T-helper 22 cell (primary cell): ENCODE measurements at regions not wholly inside any gene's neighbourhood (a gene's known extent, or its start where the extent isn't known, plus 50 kb on each side); places are given as distances from the start of the nearest gene placed in this dataset.

Experiments used
- DNase-seq: peaks from one replicate; pipeline ENCODE4 v3.0.0-alpha.2; 2020; ENCODE audit warnings: low read depth

DNA sequence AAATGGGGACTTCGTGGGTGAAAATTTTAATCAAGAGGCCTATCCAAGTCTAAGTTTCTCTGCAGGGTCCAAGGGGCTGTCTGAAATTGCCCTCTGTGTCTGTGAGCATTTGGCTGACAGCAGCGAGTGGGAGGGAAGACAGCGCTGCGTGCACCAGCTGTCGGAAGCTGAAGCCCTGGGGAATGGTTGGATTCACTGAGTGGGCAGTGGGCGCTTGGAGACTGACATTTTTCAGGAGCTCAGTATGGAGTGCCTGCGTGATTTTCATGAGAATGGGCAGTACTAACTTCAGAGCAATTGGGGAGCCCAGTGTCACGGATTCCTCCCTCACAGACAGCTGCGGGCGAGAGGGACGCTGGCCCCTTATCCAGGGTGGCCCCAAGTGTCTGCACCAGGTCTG is 388.8 kb upstream of the B3GAT1 start:
- DNase-seq = no peak

- DNase-seq = no peak
Observed at GRCh38 chr11:134800130-134800529, 388.1 kb upstream of the B3GAT1 start.

DNA sequence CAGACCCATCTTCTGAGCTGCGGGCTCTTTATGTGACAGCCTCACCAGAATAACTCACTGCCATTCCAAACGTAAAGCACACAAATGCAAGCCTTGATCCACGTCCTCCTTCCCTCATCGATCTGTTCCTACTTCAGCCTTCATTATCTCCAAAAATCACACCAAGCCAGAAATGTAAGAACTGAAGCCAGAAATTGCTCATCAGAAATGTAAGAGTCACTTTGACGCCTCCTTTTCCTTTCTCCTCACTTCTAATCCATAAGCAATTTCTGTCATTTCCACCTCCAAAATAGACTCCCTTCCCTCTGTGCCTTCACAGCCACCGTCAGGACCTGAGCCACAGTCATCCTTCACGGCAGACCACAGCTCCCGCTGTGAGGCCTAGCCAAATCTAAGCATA is 387.3 kb upstream of the B3GAT1 start:
- no peak for DNase-seq

DNA sequence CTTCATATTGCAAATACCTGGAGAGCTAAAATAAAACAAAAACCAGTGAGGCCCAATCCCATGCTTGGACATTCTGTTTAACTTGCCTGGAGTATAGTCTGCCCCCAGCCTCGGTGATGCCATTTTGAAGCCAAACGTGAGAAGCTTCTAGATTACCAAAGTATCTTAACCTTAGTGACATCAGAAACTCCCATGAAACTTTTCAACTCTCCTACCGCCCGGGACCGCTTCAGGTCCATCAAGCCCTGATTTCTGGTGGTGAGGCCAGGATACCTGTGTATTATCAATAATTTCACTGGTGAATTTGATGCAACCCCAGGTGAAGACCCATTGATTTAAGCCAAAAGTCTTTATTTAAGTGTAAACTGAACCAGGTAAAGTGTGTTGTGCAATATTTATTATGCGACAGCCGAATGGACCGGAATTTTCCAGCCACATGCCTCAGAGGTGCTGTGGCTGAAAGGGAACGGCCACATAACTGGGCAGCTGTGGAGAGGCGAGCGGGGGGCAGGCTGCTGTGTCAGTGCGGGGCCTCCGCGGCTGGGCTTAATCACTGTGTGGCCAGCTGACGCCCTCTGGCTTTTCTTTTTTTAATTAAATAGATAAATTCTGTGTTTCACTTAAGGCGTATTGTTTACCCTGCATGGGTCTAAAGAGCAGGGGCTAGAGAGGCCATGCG is 385.5 kb upstream of the B3GAT1 start:
- DNase-seq = no peak

GRCh38 chr11:134795017-134795416 is 383.0 kb upstream of the B3GAT1 start:
- no peak for DNase-seq

- DNase-seq = no peak
Observed at GRCh38 chr11:134794192-134794591, 382.1 kb upstream of the B3GAT1 start.

GRCh38 chr11:134792677-134793076 is 380.6 kb upstream of the B3GAT1 start:
- no peak for DNase-seq

GRCh38 chr11:134792044-134792443 is 380.0 kb upstream of the B3GAT1 start:
- DNase-seq = no peak

- DNase-seq = no peak
Observed at GRCh38 chr11:134791102-134791501, 379.1 kb upstream of the B3GAT1 start.

DNA sequence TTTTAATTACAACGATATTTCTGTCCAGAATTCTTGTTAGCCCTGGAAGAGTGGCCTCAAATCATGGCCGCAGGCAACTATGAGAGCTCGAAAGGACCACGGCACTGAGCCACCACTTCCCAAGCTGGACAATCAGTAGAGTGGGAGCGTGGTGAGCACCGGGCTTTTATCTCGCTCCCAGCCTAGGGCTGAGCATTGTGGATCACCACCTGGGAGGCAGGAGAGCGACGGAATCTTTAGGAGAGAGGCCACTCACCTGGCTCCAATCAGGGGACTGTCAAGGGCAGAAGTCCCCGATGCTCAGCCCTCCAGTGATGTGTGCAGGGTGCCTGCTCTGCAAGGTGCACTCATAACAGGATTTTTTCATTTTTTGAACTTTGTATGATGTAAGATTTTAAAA is 377.1 kb upstream of the B3GAT1 start:
- DNase-seq = no peak

DNA sequence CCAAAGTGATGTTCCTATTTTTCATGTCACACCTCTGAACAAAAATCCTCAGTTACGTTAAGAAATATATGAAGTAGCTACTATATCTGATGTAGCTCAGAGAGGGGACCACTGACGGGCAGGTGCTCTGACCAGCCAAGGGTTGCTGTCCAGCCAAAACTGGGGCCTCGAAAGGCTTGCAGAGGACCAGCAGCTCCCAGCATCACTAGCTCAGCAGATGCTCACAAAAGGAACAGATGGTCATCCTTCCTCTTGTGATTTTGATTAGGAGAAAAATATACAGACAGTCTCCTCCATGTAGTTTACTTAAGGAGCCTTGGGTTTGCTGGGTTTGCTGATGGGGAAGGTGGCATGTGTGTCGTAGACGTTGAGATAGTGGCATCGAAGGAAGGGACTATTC is 374.6 kb upstream of the B3GAT1 start:
- DNase-seq = no peak

DNA sequence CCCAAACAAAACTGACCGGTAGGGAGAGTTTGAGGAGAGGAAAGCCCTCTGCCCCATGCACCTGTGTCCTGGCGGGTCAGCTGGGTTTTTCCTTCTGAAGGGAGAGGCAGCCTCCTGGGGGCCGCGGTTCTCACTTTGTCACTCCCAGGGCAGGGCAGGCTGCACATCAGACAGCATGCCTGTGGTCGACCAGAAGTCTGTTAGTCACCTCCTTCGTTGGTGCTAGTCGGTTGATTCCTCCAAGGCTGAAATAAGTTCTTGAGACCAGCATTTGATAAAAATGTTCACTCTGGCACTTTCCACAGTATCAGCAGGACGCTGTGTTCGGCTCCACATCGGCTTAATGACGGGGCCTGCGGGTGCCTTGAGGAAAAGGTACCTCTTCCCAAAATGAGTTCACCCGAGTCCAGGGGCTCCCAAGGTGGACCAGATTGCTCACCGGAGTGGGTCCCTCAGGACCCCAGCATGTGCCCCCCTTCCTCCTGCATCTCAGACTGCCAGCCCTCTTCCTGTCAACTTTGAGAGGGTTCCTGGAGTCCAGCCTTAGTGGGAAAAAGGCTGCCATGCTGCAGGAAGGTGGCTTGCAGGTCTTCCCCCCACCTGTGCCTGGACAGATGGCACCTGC is 373.7 kb upstream of the B3GAT1 start:
- no peak for DNase-seq

- DNase-seq = no peak
Observed at GRCh38 chr11:134785059-134785458, 373.0 kb upstream of the B3GAT1 start.

DNA sequence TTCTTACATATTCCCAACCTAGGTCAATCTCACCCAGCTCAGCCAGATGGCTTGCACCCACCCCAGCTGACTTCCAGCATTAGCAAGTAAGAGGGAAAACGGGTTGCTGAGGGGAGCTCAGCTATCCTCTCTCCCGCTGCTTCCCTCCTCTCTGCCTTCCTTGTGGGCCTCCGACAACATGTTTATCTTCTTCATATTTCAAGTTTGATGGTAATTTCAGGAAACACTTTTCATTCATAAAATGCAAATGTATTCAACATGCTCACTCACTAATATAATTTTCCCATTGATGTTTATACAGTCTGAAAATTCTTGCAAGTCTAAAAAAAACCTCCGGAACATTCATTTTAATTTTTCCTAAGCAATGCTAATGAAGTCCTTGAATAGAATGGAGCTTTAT is 372.5 kb upstream of the B3GAT1 start:
- no peak for DNase-seq

- DNase-seq = no peak
Observed at GRCh38 chr11:134784046-134784445, 372.0 kb upstream of the B3GAT1 start.

DNA sequence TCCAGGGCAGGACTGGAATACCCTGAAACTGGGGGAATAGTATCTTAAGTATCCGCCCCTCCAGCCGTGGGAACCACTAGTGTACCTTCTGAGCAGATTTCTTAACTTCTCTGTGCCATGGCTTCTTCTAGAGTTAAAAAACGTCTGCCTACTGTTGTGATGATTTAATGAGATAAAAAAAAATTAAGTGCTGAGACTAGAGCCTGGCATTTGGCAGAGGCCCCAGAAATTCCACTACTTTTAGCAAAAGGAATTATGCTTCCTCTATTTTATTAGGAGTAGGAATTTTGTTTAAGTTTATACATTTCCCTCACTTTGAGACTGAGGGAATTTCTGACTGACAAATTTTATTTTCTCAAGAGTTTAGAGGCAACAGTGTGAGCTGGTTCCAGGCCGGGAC is 371.2 kb upstream of the B3GAT1 start:
- DNase-seq = no peak

- DNase-seq = no peak
Observed at GRCh38 chr11:134781380-134781866, 369.4 kb upstream of the B3GAT1 start.

GRCh38 chr11:134780486-134781147 is 368.6 kb upstream of the B3GAT1 start:
- DNase-seq = no peak

GRCh38 chr11:134779179-134779578 is 367.1 kb upstream of the B3GAT1 start:
- no peak for DNase-seq

DNA sequence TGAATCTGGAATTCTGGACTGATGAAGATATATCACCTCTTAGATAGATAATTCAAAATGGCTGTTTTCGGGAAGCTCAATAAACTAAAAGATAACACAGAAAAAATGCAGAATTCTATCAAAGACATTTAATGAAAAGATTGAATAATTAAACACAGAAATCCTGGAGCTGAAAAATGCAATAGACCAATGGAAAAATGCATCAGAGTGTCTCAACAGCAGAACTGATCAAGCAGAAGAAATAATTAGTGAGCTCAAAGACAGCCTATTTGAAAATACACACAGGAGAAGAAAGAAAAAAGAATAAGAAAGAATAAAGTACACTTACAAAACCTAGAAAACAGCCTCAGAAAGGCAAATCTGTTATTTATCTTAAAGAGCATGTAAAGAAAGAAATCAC is 356.4 kb upstream of the B3GAT1 start:
- DNase-seq = no peak

GRCh38 chr11:134765565-134765964 is 353.5 kb upstream of the B3GAT1 start:
- DNase-seq = no peak

- no peak for DNase-seq
Observed at GRCh38 chr11:134764966-134765365, 352.9 kb upstream of the B3GAT1 start.

DNA sequence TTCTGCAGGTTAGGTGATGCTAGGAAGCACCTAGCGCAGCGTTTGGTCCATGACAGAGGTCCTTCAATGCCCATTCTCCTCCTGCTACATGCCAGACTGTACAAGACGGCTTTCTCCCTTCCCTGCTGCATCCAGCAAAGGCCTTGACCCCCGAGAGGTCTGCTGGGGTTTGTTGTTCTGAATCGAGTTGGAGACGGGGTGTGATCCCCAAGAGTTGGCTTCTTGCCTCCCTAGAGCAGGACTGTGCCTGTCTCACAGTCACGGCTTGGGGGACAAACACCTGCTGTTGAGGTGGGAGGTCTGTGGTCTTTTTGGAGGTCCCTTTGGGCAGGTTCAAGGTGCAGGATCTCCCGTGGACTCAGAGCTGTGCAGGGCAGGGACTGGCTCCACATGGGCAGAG is 352.3 kb upstream of the B3GAT1 start:
- no peak for DNase-seq

GRCh38 chr11:134763030-134763388 is 351.0 kb upstream of the B3GAT1 start:
- no peak for DNase-seq
